ENCODE measurements at regions not wholly inside any gene's neighbourhood (a gene's known extent, or its start where the extent isn't known, plus 50 kb on each side); places are given as distances from the start of the nearest gene placed in this dataset.

- H3K27ac ChIP-seq (ENCODE audit: low read length) = no peak overlapping the region
- ChIA-PET CTCF (no interaction called here), POLR2A (ENCODE audit: unreplicated experiment) (no interaction called here)
- intact Hi-C loops (cut with micrococcal nuclease) = no loop called here
- no peaks in the 10 kb centered on the region for H3K79me2 ChIP-seq (ENCODE audit: low read length)
- no peaks in the 10 kb centered on the region for H3F3A ChIP-seq (ENCODE audit: low read length, unreplicated experiment)
- no peak for DNase-seq
- no peak overlapping the region for H3K9ac ChIP-seq (ENCODE audit: low read length)
- H3K4me3 ChIP-seq (ENCODE audit: low read length) = no peak overlapping the region
- no peak overlapping the region for H3K4me2 ChIP-seq (ENCODE audit: low read length)
- ATAC-seq = no peak
- no peaks in the 10 kb centered on the region for H3K9me3 ChIP-seq (ENCODE audit: low read length)
- peaks cover 7% of the 10 kb centered on the region; the same call in 1 of the 2 replicates for H3K4me1 ChIP-seq (ENCODE audit: insufficient read depth, low read length)
- H3K36me3 ChIP-seq (ENCODE audit: low read depth, low read length) = no peaks in the 10 kb centered on the region
- no peaks in the 10 kb centered on the region for H3K9me2 ChIP-seq (replicated peaks; ENCODE audit: low read length)
- no peaks in the 10 kb centered on the region for H3K27me3 ChIP-seq (ENCODE audit: low read length)
- no peaks in the 10 kb centered on the region for H4K20me1 ChIP-seq (ENCODE audit: low read length)
- no TSS peak for BruUV-seq (replicated peaks)
- H2AFZ ChIP-seq (ENCODE audit: low read length) = no peak overlapping the region
- TF ChIP-seq EZH2phosphoT487 (IDR thresholded peaks at IDR 0.05; ENCODE audit: borderline replicate concordance, low read length) (no peak), EZH2 (IDR thresholded peaks at IDR 0.05; ENCODE audit: low read length, unreplicated experiment) (no peak)
- TF ChIP-seq, protein P1, sequence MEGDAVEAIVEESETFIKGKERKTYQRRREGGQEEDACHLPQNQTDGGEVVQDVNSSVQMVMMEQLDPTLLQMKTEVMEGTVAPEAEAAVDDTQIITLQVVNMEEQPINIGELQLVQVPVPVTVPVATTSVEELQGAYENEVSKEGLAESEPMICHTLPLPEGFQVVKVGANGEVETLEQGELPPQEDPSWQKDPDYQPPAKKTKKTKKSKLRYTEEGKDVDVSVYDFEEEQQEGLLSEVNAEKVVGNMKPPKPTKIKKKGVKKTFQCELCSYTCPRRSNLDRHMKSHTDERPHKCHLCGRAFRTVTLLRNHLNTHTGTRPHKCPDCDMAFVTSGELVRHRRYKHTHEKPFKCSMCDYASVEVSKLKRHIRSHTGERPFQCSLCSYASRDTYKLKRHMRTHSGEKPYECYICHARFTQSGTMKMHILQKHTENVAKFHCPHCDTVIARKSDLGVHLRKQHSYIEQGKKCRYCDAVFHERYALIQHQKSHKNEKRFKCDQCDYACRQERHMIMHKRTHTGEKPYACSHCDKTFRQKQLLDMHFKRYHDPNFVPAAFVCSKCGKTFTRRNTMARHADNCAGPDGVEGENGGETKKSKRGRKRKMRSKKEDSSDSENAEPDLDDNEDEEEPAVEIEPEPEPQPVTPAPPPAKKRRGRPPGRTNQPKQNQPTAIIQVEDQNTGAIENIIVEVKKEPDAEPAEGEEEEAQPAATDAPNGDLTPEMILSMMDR (conservative IDR thresholded peaks at IDR 0.05; ENCODE audit: low read depth, low read length) = no peak
Observed at GRCh38 chr6:82072121-82072521, 175.4 kb downstream of the IBTK start.

DNA sequence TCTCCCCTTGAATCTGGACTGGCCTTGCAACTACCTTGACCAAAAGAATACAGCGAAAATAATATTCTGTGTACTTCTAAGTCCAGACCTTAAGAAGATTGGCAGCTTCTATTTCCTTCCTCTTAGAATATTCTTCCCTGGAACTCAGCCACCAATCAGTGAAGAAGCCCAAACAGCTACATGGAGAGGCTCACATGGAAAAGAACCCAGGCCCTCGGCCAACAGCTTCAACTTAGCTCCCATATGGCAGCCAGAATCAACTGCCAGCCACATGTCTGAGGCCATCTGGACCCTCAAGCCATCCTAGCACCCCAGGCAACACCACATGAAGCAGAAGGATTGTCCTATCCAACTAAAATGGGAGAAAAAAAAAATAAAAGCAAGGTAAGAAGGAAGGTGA, 178.8 kb downstream of the IBTK start:
- no peak overlapping the region for H3K9ac ChIP-seq (ENCODE audit: low read length)
- H2AFZ ChIP-seq (ENCODE audit: low read length) = no peak overlapping the region
- TF ChIP-seq EZH2 (IDR thresholded peaks at IDR 0.05; ENCODE audit: low read length, unreplicated experiment) = no peak
- TF ChIP-seq, protein P1 (conservative IDR thresholded peaks at IDR 0.05; ENCODE audit: low read depth, low read length) = no peak
- TF ChIP-seq EZH2phosphoT487 (IDR thresholded peaks at IDR 0.05; ENCODE audit: borderline replicate concordance, low read length) = no peak
- intact Hi-C loops (cut with micrococcal nuclease) = no loop called here
- no peaks in the 10 kb centered on the region for H3K9me3 ChIP-seq (ENCODE audit: low read length)
- no peak overlapping the region for H3K4me3 ChIP-seq (ENCODE audit: low read length)
- no TSS peak for BruUV-seq (replicated peaks)
- H3K36me3 ChIP-seq (ENCODE audit: low read depth, low read length) = no peaks in the 10 kb centered on the region
- ATAC-seq (no peak), DNase-seq (no peak)
- H3K9me2 ChIP-seq (replicated peaks; ENCODE audit: low read length) = no peaks in the 10 kb centered on the region
- H3K27ac ChIP-seq (ENCODE audit: low read length) = no peak overlapping the region
- H3K27me3 ChIP-seq (ENCODE audit: low read length) = no peaks in the 10 kb centered on the region
- peaks cover 7% of the 10 kb centered on the region; the same call in 1 of the 2 replicates for H3K4me1 ChIP-seq (ENCODE audit: insufficient read depth, low read length)
- ChIA-PET POLR2A (ENCODE audit: unreplicated experiment) (no interaction called here), CTCF (no interaction called here)
- no peak overlapping the region for H3K4me2 ChIP-seq (ENCODE audit: low read length)
- no peaks in the 10 kb centered on the region for H3K79me2 ChIP-seq (ENCODE audit: low read length)
- H4K20me1 ChIP-seq (ENCODE audit: low read length) = no peaks in the 10 kb centered on the region
- H3F3A ChIP-seq (ENCODE audit: low read length, unreplicated experiment) = no peaks in the 10 kb centered on the region

GRCh38 chr6:82066991-82067411, 180.5 kb downstream of the IBTK start:
- H3K4me2 ChIP-seq (ENCODE audit: low read length) = no peak overlapping the region
- no peaks in the 10 kb centered on the region for H3K9me2 ChIP-seq (replicated peaks; ENCODE audit: low read length)
- no peaks in the 10 kb centered on the region for H3K27me3 ChIP-seq (ENCODE audit: low read length)
- H3K79me2 ChIP-seq (ENCODE audit: low read length) = no peaks in the 10 kb centered on the region
- intact Hi-C loops (cut with micrococcal nuclease) = no loop called here
- no peak overlapping the region for H3K27ac ChIP-seq (ENCODE audit: low read length)
- H3K36me3 ChIP-seq (ENCODE audit: low read depth, low read length) = no peaks in the 10 kb centered on the region
- H3K4me3 ChIP-seq (ENCODE audit: low read length) = no peak overlapping the region
- H4K20me1 ChIP-seq (ENCODE audit: low read length) = no peaks in the 10 kb centered on the region
- no peaks in the 10 kb centered on the region for H3F3A ChIP-seq (ENCODE audit: low read length, unreplicated experiment)
- ChIA-PET POLR2A (ENCODE audit: unreplicated experiment) (no interaction called here), CTCF (no interaction called here)
- ATAC-seq (no peak), DNase-seq (no peak)
- no peaks in the 10 kb centered on the region for H3K4me1 ChIP-seq (ENCODE audit: insufficient read depth, low read length)
- H3K9ac ChIP-seq (ENCODE audit: low read length) = no peak overlapping the region
- no TSS peak for BruUV-seq (replicated peaks)
- H3K9me3 ChIP-seq (ENCODE audit: low read length) = no peaks in the 10 kb centered on the region
- TF ChIP-seq, protein P1 (conservative IDR thresholded peaks at IDR 0.05; ENCODE audit: low read depth, low read length) = no peak
- TF ChIP-seq EZH2phosphoT487 (IDR thresholded peaks at IDR 0.05; ENCODE audit: borderline replicate concordance, low read length) (no peak), EZH2 (IDR thresholded peaks at IDR 0.05; ENCODE audit: low read length, unreplicated experiment) (no peak)
- H2AFZ ChIP-seq (ENCODE audit: low read length) = no peak overlapping the region
